ENCODE measurements at regions not wholly inside any gene's neighbourhood (a gene's known extent, or its start where the extent isn't known, plus 50 kb on each side); places are given as distances from the start of the nearest gene placed in this dataset.

- no peak overlapping the region for H2AFZ ChIP-seq (ENCODE audit: low read length)
- no peak for FAIRE-seq
- in situ Hi-C loops (cut with HindIII; ENCODE audit: extremely low pct_ligation_motif_present, low pct_unique_long_range_greater_than_20kb) (no loop called here), intact Hi-C loops (cut with micrococcal nuclease; ENCODE audit: unreplicated experiment) (no loop called here)
- BruUV-seq (replicated peaks), result no TSS peak
- no peak overlapping the region for H3K4me3 ChIP-seq (replicated peaks in 1 of 3; ENCODE audit: insufficient read depth in 1 of 3, low read depth in 2 of 3, low read length in 3 of 3)
- H3K36me3 ChIP-seq (replicated peaks in 1 of 2; ENCODE audit: control insufficient read depth in 1 of 2, insufficient read depth in 2 of 2, low read length in 2 of 2), result no peaks in the 10 kb centered on the region
- H3K27me3 ChIP-seq (ENCODE audit: control insufficient read depth in 1 of 2, insufficient read depth in 2 of 2, low read length in 2 of 2), result peaks cover 1 to 19% of the 10 kb centered on the region in 2 experiments; a peak in 4 of 5 replicates
- DNase-seq (ENCODE audit: low spot score), result no peak
- H3K79me2 ChIP-seq (ENCODE audit: insufficient read depth, low read length), result no peaks in the 10 kb centered on the region
- no peak overlapping the region for H3K4me2 ChIP-seq (ENCODE audit: low read depth, low read length)
- no peaks in the 10 kb centered on the region for H4K20me1 ChIP-seq (ENCODE audit: insufficient read depth, low read length)
- ChIA-PET POLR2A (no interaction called here), CTCF (ENCODE audit: low intra/inter-chr PET ratio, low total read pairs) (no interaction called here)
- H3K27ac ChIP-seq (ENCODE audit: extremely low read length, insufficient read depth, low read length), result no peak overlapping the region
- H3K9me3 ChIP-seq (ENCODE audit: low read length), result no peaks in the 10 kb centered on the region
- WGBS (ENCODE audit: low lambda C conversion rate), result 0% methylated on average over 9 of the region's 10 CpGs
- H3K9ac ChIP-seq (ENCODE audit: insufficient read depth, low read depth, low read length), result no peak overlapping the region
- no peak for ATAC-seq
- no peaks in the 10 kb centered on the region for H3K4me1 ChIP-seq (ENCODE audit: insufficient read depth, low read length)
- TF ChIP-seq RXRB (CRISPR knock-in tag; IDR thresholded peaks at IDR 0.05; ENCODE audit: borderline replicate concordance) (no peak), SOX13 (IDR thresholded peaks at IDR 0.05) (no peak), SOX13 (CRISPR knock-in tag; conservative IDR thresholded peaks at IDR 0.05 in 1 of 2, IDR thresholded peaks at IDR 0.05 in 1 of 2) (no peak), ZUFSP (CRISPR knock-in tag; IDR thresholded peaks at IDR 0.05; ENCODE audit: borderline replicate concordance) (no peak), PRMT3 (CRISPR knock-in tag; IDR thresholded peaks at IDR 0.05; ENCODE audit: borderline replicate concordance, low read depth) (no peak), ZNF883 (CRISPR knock-in tag; IDR thresholded peaks at IDR 0.05; ENCODE audit: not compliant biosample characterization) (no peak), ESRRA (CRISPR knock-in tag; IDR thresholded peaks at IDR 0.05; ENCODE audit: low read depth) (no peak), ZXDC (CRISPR knock-in tag; IDR thresholded peaks at IDR 0.05) (no peak), ZNF761 (CRISPR knock-in tag; conservative IDR thresholded peaks at IDR 0.05) (no peak), SMYD3 (CRISPR knock-in tag; IDR thresholded peaks at IDR 0.05) (no peak), BHLHE40 (IDR thresholded peaks at IDR 0.05; ENCODE audit: low read length) (no peak), ZNF784 (CRISPR knock-in tag; IDR thresholded peaks at IDR 0.05; ENCODE audit: borderline replicate concordance) (no peak), GFI1 (CRISPR knock-in tag; IDR thresholded peaks at IDR 0.05; ENCODE audit: borderline replicate concordance) (no peak), ZSCAN5A (CRISPR knock-in tag; IDR thresholded peaks at IDR 0.05; ENCODE audit: borderline replicate concordance) (no peak), ZNF160 (CRISPR knock-in tag; IDR thresholded peaks at IDR 0.05) (no peak), SMAD3 (CRISPR knock-in tag; IDR thresholded peaks at IDR 0.05) (no peak), MAFF (IDR thresholded peaks at IDR 0.05; ENCODE audit: low read depth, low read length) (no peak), ZNF576 (CRISPR knock-in tag; IDR thresholded peaks at IDR 0.05) (no peak), ZNF430 (CRISPR knock-in tag; IDR thresholded peaks at IDR 0.05) (no peak)
These were observed 1158.0 kb downstream of the TBC1D22A start for GRCh38 chr22:47920380-47920959.

All from HepG2 (cell line).